Upper lobe of right lung (tissue), 1 donor: ENCODE measurements at regions not wholly inside any gene's neighbourhood (a gene's known extent, or its start where the extent isn't known, plus 50 kb on each side); places are given as distances from the start of the nearest gene placed in this dataset.
A peak's percentile ranks its signal among the peaks of the same experiment; 100 is the strongest.

ENCODE experiments used
- ATAC-seq: fragments of 200-7000 bp; cut with Tn5 transposase; one replicate; pipeline ENCODE4 v1.9.1; 2020; ENCODE audit warnings: mild to moderate bottlenecking, moderate library complexity
- DNase-seq: peaks from one replicate; pipeline ENCODE4 v3.0.0-alpha.2; 2020
- H3K27ac ChIP-seq: fragments of 200-600 bp; one replicate; pipeline ENCODE4 v1.8.0; 2022
- H3K27me3 ChIP-seq: fragments of 200-600 bp; one replicate; pipeline ENCODE4 v1.8.0; 2022; ENCODE audit warnings: mild to moderate bottlenecking
- H3K36me3 ChIP-seq: fragments of 200-600 bp; one replicate; pipeline ENCODE4 v1.8.0; 2022
- H3K4me1 ChIP-seq: fragments of 200-600 bp; one replicate; pipeline ENCODE4 v1.8.0; 2022
- H3K4me3 ChIP-seq: fragments of 200-600 bp; one replicate; pipeline ENCODE4 v1.8.0; 2022; ENCODE audit warnings: mild to moderate bottlenecking
- H3K9me3 ChIP-seq: fragments of 200-600 bp; one replicate; pipeline ENCODE4 v1.8.0; 2022
- CTCF ChIP-seq: fragments of 200-600 bp; IDR thresholded peaks from one replicate; pipeline ENCODE4 v1.8.0; 2022; ENCODE audit warnings: antibody characterized with exemption
- intact Hi-C: fragments of 100-400 bp; cut with DNase I; formaldehyde crosslinking; loops from one replicate; pipeline ENCODE4 v1.11.0; 2022
- donor health status: DM: no; HTN: yes; CAD: no; lungs with severe emphysema.

GRCh38 chr9:75231167-75231566 lies 142.9 kb downstream of the OSTF1 start:
- intact Hi-C loops = no loop called here
- Histone ChIP-seq H3K4me1 (no peaks in the 10 kb centered on the region), H3K27me3 (no peaks in the 10 kb centered on the region), H3K27ac (no peak overlapping the region), H3K4me3 (no peak overlapping the region), H3K9me3 (peaks cover 7% of the 10 kb centered on the region), H3K36me3 (no peaks in the 10 kb centered on the region)
- DNase-seq (no peak), ATAC-seq (no peak)
- no peak for TF ChIP-seq CTCF

- TF ChIP-seq CTCF = no peak
- Histone ChIP-seq H3K9me3 (no peaks in the 10 kb centered on the region), H3K4me1 (no peaks in the 10 kb centered on the region), H3K36me3 (no peaks in the 10 kb centered on the region), H3K27me3 (no peaks in the 10 kb centered on the region), H3K4me3 (no peak overlapping the region), H3K27ac (no peak overlapping the region)
- DNase-seq (no peak), ATAC-seq (no peak)
- intact Hi-C loops = no loop called here
Observed at GRCh38 chr9:75233011-75233410, 144.7 kb downstream of the OSTF1 start.

- TF ChIP-seq CTCF = no peak
- DNase-seq (no peak), ATAC-seq (peak; percentile 54)
- no peaks in the 10 kb centered on the region for H3K9me3 ChIP-seq
- no peaks in the 10 kb centered on the region for H3K4me1 ChIP-seq
- no peaks in the 10 kb centered on the region for H3K27me3 ChIP-seq
- no peak overlapping the region for H3K27ac ChIP-seq
- no peaks in the 10 kb centered on the region for H3K36me3 ChIP-seq
- intact Hi-C loops = no loop called here
- no peak overlapping the region for H3K4me3 ChIP-seq
Observed at GRCh38 chr9:75235632-75236031, 147.3 kb downstream of the OSTF1 start.

GRCh38 chr9:75238311-75238976 lies 150.1 kb downstream of the OSTF1 start:
- H3K27ac ChIP-seq = no peak overlapping the region
- ATAC-seq (peak; percentile 85), DNase-seq (no peak)
- peak; percentile 47 for TF ChIP-seq CTCF
- intact Hi-C loops = no loop called here
- H3K9me3 ChIP-seq = no peaks in the 10 kb centered on the region
- no peaks in the 10 kb centered on the region for H3K36me3 ChIP-seq
- H3K4me3 ChIP-seq = no peak overlapping the region
- no peaks in the 10 kb centered on the region for H3K4me1 ChIP-seq
- H3K27me3 ChIP-seq = no peaks in the 10 kb centered on the region

- no peak overlapping the region for H3K4me3 ChIP-seq
- H3K27me3 ChIP-seq = no peaks in the 10 kb centered on the region
- intact Hi-C loops = no loop called here
- TF ChIP-seq CTCF = no peak
- H3K27ac ChIP-seq = no peak overlapping the region
- H3K4me1 ChIP-seq = no peaks in the 10 kb centered on the region
- no peaks in the 10 kb centered on the region for H3K9me3 ChIP-seq
- DNase-seq (peak; percentile 74), ATAC-seq (peak; percentile 78)
- no peaks in the 10 kb centered on the region for H3K36me3 ChIP-seq
Observed at GRCh38 chr9:75239176-75239575, 150.9 kb downstream of the OSTF1 start.

- H3K27me3 ChIP-seq = no peaks in the 10 kb centered on the region
- DNase-seq (no peak), ATAC-seq (no peak)
- H3K4me3 ChIP-seq = no peak overlapping the region
- intact Hi-C loops = no loop called here
- no peak overlapping the region for H3K27ac ChIP-seq
- TF ChIP-seq CTCF = no peak
- no peaks in the 10 kb centered on the region for H3K9me3 ChIP-seq
- H3K36me3 ChIP-seq = no peaks in the 10 kb centered on the region
- H3K4me1 ChIP-seq = no peaks in the 10 kb centered on the region
Observed at GRCh38 chr9:75242426-75242825, 154.1 kb downstream of the OSTF1 start.
